Ishikawa (cell line): ENCODE measurements at regions not wholly inside any gene's neighbourhood (a gene's known extent, or its start where the extent isn't known, plus 50 kb on each side); places are given as distances from the start of the nearest gene placed in this dataset.

Source experiments
- CEBPB ChIP-seq: IDR thresholded peaks from 2 replicates; pipeline ENCODE4 v1.6.1; 2012
- CREB1 ChIP-seq: IDR thresholded peaks from 2 replicates; pipeline ENCODE4 v1.6.1; 2012; ENCODE audit warnings: low read depth
- EGR1 ChIP-seq: IDR thresholded peaks from 2 replicates; pipeline ENCODE4 v1.6.1; 2012
- EP300 ChIP-seq: IDR thresholded peaks from 2 replicates; pipeline ENCODE4 v1.6.1; 2012; ENCODE audit warnings: borderline replicate concordance
- FOXM1 ChIP-seq: IDR thresholded peaks from 2 replicates; pipeline ENCODE4 v1.6.1; 2012; ENCODE audit warnings: low read depth, borderline replicate concordance
- NFIC ChIP-seq: IDR thresholded peaks from 2 replicates; pipeline ENCODE4 v1.6.1; 2012
- RAD21 ChIP-seq: IDR thresholded peaks from 2 replicates; pipeline ENCODE4 v1.6.1; 2012; ENCODE audit warnings: low read depth
- REST ChIP-seq: IDR thresholded peaks from 2 replicates; pipeline ENCODE4 v1.6.1; 2012; ENCODE audit warnings: low read depth, mild to moderate bottlenecking
- TAF1 ChIP-seq: IDR thresholded peaks from 2 replicates; pipeline ENCODE4 v1.6.1; 2012; ENCODE audit warnings: low read depth, mild to moderate bottlenecking
- TEAD4 ChIP-seq: IDR thresholded peaks from 2 replicates; pipeline ENCODE4 v1.6.1; 2012
- YY1 ChIP-seq: IDR thresholded peaks from 2 replicates; pipeline ENCODE4 v1.6.1; 2012; ENCODE audit warnings: low read depth
- TF ChIP-seq, protein P1 (sequence below): IDR thresholded peaks from 2 replicates; pipeline ENCODE4 v1.6.1; 2012
- TF ChIP-seq, protein P2 (sequence below): IDR thresholded peaks from 2 replicates; pipeline ENCODE4 v1.6.1; 2012

DNA sequence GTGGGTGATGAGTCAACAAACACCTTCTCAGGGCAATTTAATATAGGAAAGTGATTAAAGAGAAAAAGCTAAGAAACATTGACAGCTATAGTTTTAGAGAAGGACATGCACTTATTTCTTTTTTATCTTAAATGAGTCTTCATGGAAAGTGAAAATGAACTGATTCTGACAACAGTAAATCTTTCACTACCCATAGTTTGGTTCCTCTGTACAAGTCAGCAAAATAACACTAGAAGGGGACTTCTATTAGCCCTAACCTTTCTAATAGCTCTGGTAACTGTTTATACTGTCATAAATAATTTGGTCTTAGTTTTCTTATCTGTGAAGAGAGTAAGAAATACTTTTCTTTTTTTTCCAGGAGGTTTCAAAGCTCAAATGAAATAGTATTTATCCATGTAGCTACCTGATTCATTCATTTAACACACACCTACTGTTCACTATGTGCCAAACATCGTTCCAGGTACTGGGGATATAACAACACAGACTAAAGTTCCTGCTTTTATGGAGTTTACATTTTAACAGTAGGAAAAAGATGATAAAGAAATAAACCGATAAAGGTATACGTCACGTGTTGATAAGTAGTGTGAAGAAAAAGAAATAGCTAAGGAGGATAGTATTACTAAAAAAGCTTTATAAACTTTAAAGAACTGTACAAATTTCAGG is 148.2 kb downstream of the PCSK1 start:
- TF ChIP-seq YY1 (no peak), TEAD4 (no peak), REST (no peak), CREB1 (no peak), CEBPB (no peak)

DNA sequence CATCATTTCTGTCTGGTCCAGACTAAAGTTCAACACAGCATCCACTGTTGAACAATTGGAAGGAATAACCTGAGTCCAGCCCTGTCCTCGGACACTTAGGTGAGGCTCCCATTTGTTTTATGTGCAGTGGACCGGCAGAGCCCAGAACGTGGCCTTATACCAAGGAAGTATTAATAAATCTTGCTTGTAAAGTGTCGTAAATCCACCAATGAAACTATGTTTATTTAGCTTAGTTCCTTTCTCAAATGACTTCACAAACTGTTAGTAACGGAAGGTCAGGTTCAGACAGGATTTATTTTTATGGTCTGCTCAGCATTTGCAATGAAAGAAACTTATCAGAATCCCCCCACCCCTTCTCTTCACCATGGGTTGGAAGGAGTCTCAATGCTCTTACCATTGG is 149.5 kb downstream of the PCSK1 start:
- TF ChIP-seq EGR1, result no peak
- TF ChIP-seq NFIC, result no peak
- TF ChIP-seq TEAD4, result no peak
- no peak for TF ChIP-seq FOXM1
- TF ChIP-seq CREB1, result no peak
- no peak for TF ChIP-seq CEBPB
- no peak for TF ChIP-seq RAD21
- no peak for TF ChIP-seq TAF1
- TF ChIP-seq, protein P1, sequence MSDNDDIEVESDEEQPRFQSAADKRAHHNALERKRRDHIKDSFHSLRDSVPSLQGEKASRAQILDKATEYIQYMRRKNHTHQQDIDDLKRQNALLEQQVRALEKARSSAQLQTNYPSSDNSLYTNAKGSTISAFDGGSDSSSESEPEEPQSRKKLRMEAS, result no peak

DNA sequence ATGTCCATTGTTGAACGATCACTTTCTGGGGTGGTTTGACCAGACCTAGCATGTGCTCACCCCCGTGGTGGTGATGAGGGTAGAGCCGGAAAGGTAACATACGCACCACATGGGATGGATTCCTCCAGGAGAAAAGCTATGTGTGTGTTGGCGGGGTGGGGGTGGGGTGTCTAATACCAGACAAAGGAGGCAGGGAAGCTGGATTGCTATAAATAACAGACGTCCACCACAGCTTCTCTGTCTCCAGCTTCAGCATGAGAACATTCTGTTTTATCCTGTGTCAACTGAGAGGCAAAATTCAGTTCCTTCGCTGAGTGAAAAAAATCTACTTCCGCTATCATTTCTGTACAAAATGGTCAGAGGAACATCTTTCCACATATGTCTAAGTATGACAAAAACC is 151.0 kb downstream of the PCSK1 start:
- TF ChIP-seq YY1 (no peak), EP300 (no peak), REST (no peak), CEBPB (no peak), EGR1 (no peak), FOXM1 (no peak), TAF1 (no peak), TEAD4 (no peak)
- TF ChIP-seq, protein P1, result no peak
- TF ChIP-seq, protein P2, sequence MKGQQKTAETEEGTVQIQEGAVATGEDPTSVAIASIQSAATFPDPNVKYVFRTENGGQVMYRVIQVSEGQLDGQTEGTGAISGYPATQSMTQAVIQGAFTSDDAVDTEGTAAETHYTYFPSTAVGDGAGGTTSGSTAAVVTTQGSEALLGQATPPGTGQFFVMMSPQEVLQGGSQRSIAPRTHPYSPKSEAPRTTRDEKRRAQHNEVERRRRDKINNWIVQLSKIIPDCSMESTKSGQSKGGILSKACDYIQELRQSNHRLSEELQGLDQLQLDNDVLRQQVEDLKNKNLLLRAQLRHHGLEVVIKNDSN, result no peak

- TF ChIP-seq, protein P1, result no peak
- TF ChIP-seq, protein P2, result no peak
Observed at GRCh38 chr5:96280946-96281393, 152.1 kb downstream of the PCSK1 start.

DNA sequence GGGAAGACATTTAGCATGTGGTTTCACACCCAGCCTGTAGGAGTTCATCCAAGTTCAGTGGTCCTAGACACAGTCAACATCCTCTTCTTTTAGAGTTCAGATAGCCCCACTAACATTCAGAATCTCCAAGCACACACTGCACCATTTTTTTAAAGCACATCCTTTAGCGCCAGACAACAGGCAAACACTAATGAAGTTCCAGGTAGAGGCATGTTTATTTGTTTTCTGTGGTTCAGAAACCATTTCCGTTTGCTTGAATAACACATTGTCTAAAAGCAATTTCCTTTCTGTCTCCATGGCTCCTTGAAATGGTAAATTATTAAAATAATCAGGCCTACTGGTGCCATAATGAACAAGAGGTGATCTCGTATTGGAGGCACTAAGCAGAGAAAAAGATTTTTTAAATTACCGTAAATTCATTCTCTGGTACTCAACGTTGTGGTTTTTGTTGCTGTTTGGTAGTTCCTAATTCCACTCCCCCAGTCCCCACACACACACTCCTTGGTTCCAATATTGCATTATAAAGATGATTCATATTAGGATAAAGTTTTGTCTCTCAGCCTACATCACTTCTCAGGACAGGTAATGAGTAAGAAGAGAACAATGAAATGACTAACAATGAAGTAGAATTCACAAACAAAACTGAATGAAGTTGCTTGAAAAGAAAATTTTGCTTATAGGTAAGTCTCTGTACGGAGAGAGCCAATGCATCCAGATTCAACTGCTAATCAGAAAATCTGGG is 153.1 kb downstream of the PCSK1 start:
- TF ChIP-seq YY1 (no peak), EGR1 (no peak), CEBPB (no peak), REST (no peak), FOXM1 (no peak)
- TF ChIP-seq, protein P1, result no peak
